Fibroblast of lung (primary cell): ENCODE measurements at regions not wholly inside any gene's neighbourhood (a gene's known extent, or its start where the extent isn't known, plus 50 kb on each side); places are given as distances from the start of the nearest gene placed in this dataset.

ENCODE experiments used
- DNase-seq, 2 donors: peaks; one replicate each; pipeline versions ENCODE4 v3.0.0 to v3.0.0-alpha.2; 2010; ENCODE audit warnings: low read depth in 2 of 2
- H2AFZ ChIP-seq: 2 replicates; pipeline ENCODE4 v1.5.1; 2012; ENCODE audit warnings: low read length, control low read depth, inconsistent platforms
- H3K27ac ChIP-seq: 2 replicates; pipeline ENCODE4 v1.5.1; 2011; ENCODE audit warnings: low read length, control low read depth; ENCODE audit not compliant: insufficient read depth
- H3K27me3 ChIP-seq: 2 replicates; pipeline ENCODE4 v1.5.1; 2011; ENCODE audit warnings: mild to moderate bottlenecking, low read length; ENCODE audit not compliant: control insufficient read depth, insufficient read depth
- H3K36me3 ChIP-seq: 2 replicates; pipeline ENCODE4 v1.5.1; 2011; ENCODE audit warnings: low read length; ENCODE audit not compliant: control insufficient read depth, insufficient read depth
- H3K4me1 ChIP-seq: 2 replicates; pipeline ENCODE4 v1.5.1; 2011; ENCODE audit warnings: low read length; ENCODE audit not compliant: control insufficient read depth, insufficient read depth; ENCODE audit errors: extremely low read depth
- H3K4me2 ChIP-seq: 2 replicates; pipeline ENCODE4 v1.5.1; 2011; ENCODE audit warnings: low read length, control low read depth; ENCODE audit not compliant: insufficient read depth; ENCODE audit errors: extremely low read depth
- H3K4me3 ChIP-seq, 4 experiments: fragments of 200-600 bp in 1 of 4; sonication (generic) in 1 of 4; replicated peaks in 1 of 4; 2 replicates each; pipeline ENCODE4 v1.5.1; 2011 to 2016; ENCODE audit warnings: low read length in 4 of 4, low read depth in 3 of 4, mild to moderate bottlenecking in 3 of 4, control low read depth in 2 of 4, inconsistent platforms in 1 of 4, mixed read lengths in 1 of 4; ENCODE audit not compliant: insufficient read depth in 1 of 4; ENCODE audit errors: control extremely low read depth in 1 of 4
- H3K79me2 ChIP-seq: 2 replicates; pipeline ENCODE4 v1.5.1; 2012; ENCODE audit warnings: mild to moderate bottlenecking, low read length, inconsistent platforms; ENCODE audit not compliant: control insufficient read depth, insufficient read depth
- H3K9ac ChIP-seq: 2 replicates; pipeline ENCODE4 v1.5.1; 2011; ENCODE audit warnings: mild to moderate bottlenecking, low read length, control low read depth; ENCODE audit not compliant: insufficient read depth
- H3K9me3 ChIP-seq: 2 replicates; pipeline ENCODE4 v1.5.1; 2012; ENCODE audit warnings: low read depth, low read length; ENCODE audit not compliant: control insufficient read depth, insufficient read depth
- H4K20me1 ChIP-seq: 2 replicates; pipeline ENCODE4 v1.5.1; 2011; ENCODE audit warnings: low read length; ENCODE audit not compliant: control insufficient read depth, insufficient read depth; ENCODE audit errors: extremely low read depth
- EZH2 ChIP-seq: IDR thresholded peaks from 2 replicates; pipeline ENCODE4 v1.5.1; 2012; ENCODE audit warnings: low read length, control low read depth, mild to moderate bottlenecking; ENCODE audit errors: missing control alignments
- TF ChIP-seq, protein P1 (sequence below), 2 donors: IDR thresholded peaks in 1 of 2; conservative IDR thresholded peaks in 1 of 2; 1 replicate in 1 of 2; 2 replicates in 1 of 2; pipeline ENCODE4 v1.5.1; 2011 to 2012; ENCODE audit warnings: low read length in 2 of 2, control low read depth in 1 of 2, inconsistent platforms in 1 of 2, low read depth in 1 of 2, mild to moderate bottlenecking in 1 of 2

DNA sequence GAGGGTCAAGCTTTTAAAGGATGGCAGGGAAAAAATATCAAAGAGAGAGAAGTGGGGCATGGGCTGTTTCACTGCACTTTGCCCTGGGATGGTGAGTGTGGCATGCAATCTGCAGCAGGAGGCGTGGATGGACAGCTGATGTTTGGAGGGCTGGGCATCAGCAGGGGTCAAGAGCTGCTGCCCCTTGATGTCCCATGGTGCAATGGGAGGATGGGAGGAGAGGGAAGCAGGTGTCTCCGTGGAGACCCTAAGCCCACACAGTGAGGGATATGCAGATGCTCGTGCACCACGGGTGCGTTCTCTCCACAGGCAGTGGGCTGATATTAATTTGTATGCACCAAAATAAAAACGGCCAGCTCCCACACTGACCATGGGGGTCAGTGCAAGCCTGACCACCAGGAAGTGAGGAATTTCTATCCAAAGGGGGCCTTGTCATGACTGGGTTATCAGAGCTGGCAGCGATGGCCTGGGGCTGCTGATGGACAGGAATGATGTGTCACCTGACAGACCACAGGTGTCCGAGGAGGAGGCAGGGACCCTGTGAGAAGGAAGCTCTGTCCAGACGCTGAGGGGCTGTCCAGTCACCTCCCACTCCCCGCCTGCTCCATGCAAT, 183.6 kb downstream of the IRF8 start:
- Histone ChIP-seq H3K4me2 (no peak overlapping the region), H3K36me3 (no peaks in the 10 kb centered on the region), H3K9ac (no peak overlapping the region), H2AFZ (no peak overlapping the region), H3K27me3 (no peaks in the 10 kb centered on the region), H3K4me3 (no peak overlapping the region), H3K9me3 (no peaks in the 10 kb centered on the region), H4K20me1 (no peaks in the 10 kb centered on the region), H3K27ac (no peak overlapping the region), H3K4me1 (peaks cover 3% of the 10 kb centered on the region), H3K79me2 (no peaks in the 10 kb centered on the region)
- DNase-seq: no peak
- TF ChIP-seq EZH2: no peak
- TF ChIP-seq, protein P1, sequence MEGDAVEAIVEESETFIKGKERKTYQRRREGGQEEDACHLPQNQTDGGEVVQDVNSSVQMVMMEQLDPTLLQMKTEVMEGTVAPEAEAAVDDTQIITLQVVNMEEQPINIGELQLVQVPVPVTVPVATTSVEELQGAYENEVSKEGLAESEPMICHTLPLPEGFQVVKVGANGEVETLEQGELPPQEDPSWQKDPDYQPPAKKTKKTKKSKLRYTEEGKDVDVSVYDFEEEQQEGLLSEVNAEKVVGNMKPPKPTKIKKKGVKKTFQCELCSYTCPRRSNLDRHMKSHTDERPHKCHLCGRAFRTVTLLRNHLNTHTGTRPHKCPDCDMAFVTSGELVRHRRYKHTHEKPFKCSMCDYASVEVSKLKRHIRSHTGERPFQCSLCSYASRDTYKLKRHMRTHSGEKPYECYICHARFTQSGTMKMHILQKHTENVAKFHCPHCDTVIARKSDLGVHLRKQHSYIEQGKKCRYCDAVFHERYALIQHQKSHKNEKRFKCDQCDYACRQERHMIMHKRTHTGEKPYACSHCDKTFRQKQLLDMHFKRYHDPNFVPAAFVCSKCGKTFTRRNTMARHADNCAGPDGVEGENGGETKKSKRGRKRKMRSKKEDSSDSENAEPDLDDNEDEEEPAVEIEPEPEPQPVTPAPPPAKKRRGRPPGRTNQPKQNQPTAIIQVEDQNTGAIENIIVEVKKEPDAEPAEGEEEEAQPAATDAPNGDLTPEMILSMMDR (conservative IDR thresholded peaks at IDR 0.05 in 1 of 2, IDR thresholded peaks at IDR 0.05 in 1 of 2; ENCODE audit: low read depth in 1 of 2, low read length in 2 of 2): no peak

- Histone ChIP-seq H2AFZ (no peak overlapping the region), H3K9me3 (no peaks in the 10 kb centered on the region), H3K9ac (no peak overlapping the region), H3K4me3 (no peak overlapping the region), H4K20me1 (no peaks in the 10 kb centered on the region), H3K4me1 (peaks cover under 1% of the 10 kb centered on the region), H3K27me3 (no peaks in the 10 kb centered on the region), H3K36me3 (no peaks in the 10 kb centered on the region), H3K4me2 (no peak overlapping the region), H3K27ac (no peak overlapping the region), H3K79me2 (no peaks in the 10 kb centered on the region)
- TF ChIP-seq, protein P1 (conservative IDR thresholded peaks at IDR 0.05 in 1 of 2, IDR thresholded peaks at IDR 0.05 in 1 of 2; ENCODE audit: low read depth in 1 of 2, low read length in 2 of 2): no peak
- TF ChIP-seq EZH2: no peak
- no peak for DNase-seq
Measured at GRCh38 chr16:86083382-86084002, 184.5 kb downstream of the IRF8 start.

- Histone ChIP-seq H3K79me2 (no peaks in the 10 kb centered on the region), H3K27ac (no peak overlapping the region), H3K4me2 (no peak overlapping the region), H3K4me3 (no peak overlapping the region), H2AFZ (no peak overlapping the region), H3K4me1 (no peaks in the 10 kb centered on the region), H4K20me1 (no peaks in the 10 kb centered on the region), H3K9ac (no peak overlapping the region), H3K9me3 (no peaks in the 10 kb centered on the region), H3K36me3 (no peaks in the 10 kb centered on the region), H3K27me3 (no peaks in the 10 kb centered on the region)
- TF ChIP-seq, protein P1 (conservative IDR thresholded peaks at IDR 0.05 in 1 of 2, IDR thresholded peaks at IDR 0.05 in 1 of 2; ENCODE audit: low read depth in 1 of 2, low read length in 2 of 2): no peak
- TF ChIP-seq EZH2: no peak
- no peak for DNase-seq
Measured at GRCh38 chr16:86085161-86085611, 186.2 kb downstream of the IRF8 start.
